ENCODE measurements at regions not wholly inside any gene's neighbourhood (a gene's known extent, or its start where the extent isn't known, plus 50 kb on each side); places are given as distances from the start of the nearest gene placed in this dataset.

GRCh38 chr14:54220704-54221431 is 175.9 kb upstream of the CDKN3 start:
- no peaks in the 10 kb centered on the region for H3K27me3 ChIP-seq
- H3K36me3 ChIP-seq, result no peaks in the 10 kb centered on the region
- H3K4me1 ChIP-seq, result peaks cover 3 to 11% of the 10 kb centered on the region in 2 donors
- H3K4me3 ChIP-seq (replicated peaks in 1 of 3), result peak overlapping the region in 1 of 3 donors; percentile 21
- DNase-seq, result no peak
- no peaks in the 10 kb centered on the region for H3K9me3 ChIP-seq
- H3K27ac ChIP-seq, result no peak overlapping the region
- intact Hi-C loops (cut with DNase I), result no loop called here
- no peak for TF ChIP-seq CTCF (IDR thresholded peaks at IDR 0.05)
- no peak for TF ChIP-seq POLR2A (IDR thresholded peaks at IDR 0.05)
- 26 to 27% methylated on average over 5 of the region's 5 CpGs for WGBS, 2 donors

GRCh38 chr14:54221432-54221803 is 175.4 kb upstream of the CDKN3 start:
- 84 to 85% methylated on average over 3 of the region's 3 CpGs for WGBS, 2 donors
- Histone ChIP-seq H3K36me3 (no peaks in the 10 kb centered on the region), H3K27me3 (no peaks in the 10 kb centered on the region), H3K27ac (no peak overlapping the region), H3K4me1 (peaks cover 3 to 11% of the 10 kb centered on the region in 2 donors), H3K9me3 (no peaks in the 10 kb centered on the region), H3K4me3 (replicated peaks in 1 of 3) (no peak overlapping the region)
- TF ChIP-seq POLR2A (IDR thresholded peaks at IDR 0.05) (no peak), CTCF (IDR thresholded peaks at IDR 0.05) (no peak)
- DNase-seq, result no peak
- intact Hi-C loops (cut with DNase I), result no loop called here

GRCh38 chr14:54221971-54222370 is 174.8 kb upstream of the CDKN3 start:
- no peak for DNase-seq
- H3K4me3 ChIP-seq (replicated peaks in 1 of 3), result no peak overlapping the region
- WGBS, 2 donors, result 87 to 88% methylated on average over 4 of the region's 4 CpGs
- H3K4me1 ChIP-seq, result peaks cover 3 to 11% of the 10 kb centered on the region in 2 donors
- no peaks in the 10 kb centered on the region for H3K9me3 ChIP-seq
- H3K27ac ChIP-seq, result no peak overlapping the region
- intact Hi-C loops (cut with DNase I), result no loop called here
- no peaks in the 10 kb centered on the region for H3K36me3 ChIP-seq
- TF ChIP-seq CTCF (IDR thresholded peaks at IDR 0.05) (no peak), POLR2A (IDR thresholded peaks at IDR 0.05) (no peak)
- no peaks in the 10 kb centered on the region for H3K27me3 ChIP-seq

GRCh38 chr14:54223831-54224402 is 172.9 kb upstream of the CDKN3 start:
- Histone ChIP-seq H3K4me3 (replicated peaks in 1 of 3) (no peak overlapping the region), H3K27me3 (no peaks in the 10 kb centered on the region), H3K4me1 (peaks cover 3 to 11% of the 10 kb centered on the region in 2 donors), H3K36me3 (no peaks in the 10 kb centered on the region), H3K9me3 (no peaks in the 10 kb centered on the region), H3K27ac (no peak overlapping the region)
- TF ChIP-seq CTCF (IDR thresholded peaks at IDR 0.05), result no peak
- no peak for TF ChIP-seq POLR2A (IDR thresholded peaks at IDR 0.05)
- intact Hi-C loops (cut with DNase I), result no loop called here
- DNase-seq, result no peak
- 82 to 85% methylated on average over 5 of the region's 5 CpGs for WGBS, 2 donors

- no peak overlapping the region for H3K4me3 ChIP-seq (replicated peaks in 1 of 3)
- intact Hi-C loops (cut with DNase I), result no loop called here
- no peaks in the 10 kb centered on the region for H3K36me3 ChIP-seq
- peaks cover 0 to 4% of the 10 kb centered on the region in 2 donors for H3K4me1 ChIP-seq
- TF ChIP-seq CTCF (IDR thresholded peaks at IDR 0.05) (no peak), POLR2A (IDR thresholded peaks at IDR 0.05) (no peak)
- 52 to 53% methylated on average over 7 of the region's 7 CpGs for WGBS, 2 donors
- H3K9me3 ChIP-seq, result no peaks in the 10 kb centered on the region
- no peak overlapping the region for H3K27ac ChIP-seq
- no peak for DNase-seq
- no peaks in the 10 kb centered on the region for H3K27me3 ChIP-seq
Measured at GRCh38 chr14:54225457-54226060, 171.2 kb upstream of the CDKN3 start.
